H4 (cell line): ENCODE measurements at regions not wholly inside any gene's neighbourhood (a gene's known extent, or its start where the extent isn't known, plus 50 kb on each side); places are given as distances from the start of the nearest gene placed in this dataset.
A peak's percentile ranks its signal among the peaks of the same experiment; 100 is the strongest.
"Not testable (repeated sequence)": the region's sequence is repeated elsewhere in the genome, so short reads cannot be mapped to it uniquely, and the experiment has no call there.

Experiments used
- DNase-seq: peaks from one replicate; pipeline ENCODE4 v3.0.0-alpha.2; 2015; ENCODE audit warnings: low spot score

DNA sequence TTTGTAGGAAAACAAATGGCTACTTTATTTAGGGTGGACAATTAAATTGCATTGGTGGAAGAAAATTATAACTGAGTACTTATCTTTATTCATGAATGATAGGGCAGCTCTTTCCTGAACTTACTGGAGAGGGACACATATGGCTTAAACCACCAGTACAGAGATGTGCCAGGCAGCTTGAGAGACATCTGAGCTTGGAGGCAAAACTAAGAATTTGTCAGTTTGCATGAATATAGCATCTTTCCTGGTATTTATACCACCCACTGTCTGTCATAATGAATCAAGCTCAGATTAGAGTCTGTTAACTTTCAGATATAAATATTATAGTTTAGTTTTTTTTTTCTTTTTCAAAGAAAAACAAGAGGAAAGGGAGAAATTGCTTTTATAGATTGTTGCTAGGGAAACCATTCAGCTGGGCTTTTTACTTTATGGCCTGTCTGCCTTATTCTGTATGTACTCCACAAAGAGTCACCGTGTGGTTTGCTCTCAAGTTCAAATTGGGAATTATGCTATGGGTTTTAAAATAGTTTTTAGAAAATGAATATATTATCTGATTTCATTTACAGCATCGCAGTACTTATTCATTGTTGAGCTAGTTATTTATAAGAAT is 477.0 kb upstream of the CHORDC1 start:
- no peak for DNase-seq

DNA sequence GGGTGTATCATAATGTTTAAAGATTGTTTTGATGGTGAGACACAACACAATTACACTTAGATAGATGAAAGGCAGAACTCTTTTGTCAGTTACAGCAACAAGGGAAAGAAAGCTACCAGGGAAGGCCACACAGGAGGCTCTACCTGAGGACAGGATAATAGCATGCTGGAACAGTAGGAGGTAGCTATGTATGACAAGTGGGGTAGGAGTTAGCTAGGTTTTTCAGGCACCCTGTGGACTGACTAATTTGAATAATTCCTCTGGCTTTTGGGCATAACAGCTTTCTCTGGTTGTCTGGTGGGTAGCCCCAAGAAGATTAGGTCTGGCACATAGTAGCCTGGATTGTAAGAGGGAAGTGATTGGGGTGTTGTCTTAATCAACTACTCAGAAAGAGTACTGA is 475.4 kb upstream of the CHORDC1 start:
- DNase-seq = no peak

DNA sequence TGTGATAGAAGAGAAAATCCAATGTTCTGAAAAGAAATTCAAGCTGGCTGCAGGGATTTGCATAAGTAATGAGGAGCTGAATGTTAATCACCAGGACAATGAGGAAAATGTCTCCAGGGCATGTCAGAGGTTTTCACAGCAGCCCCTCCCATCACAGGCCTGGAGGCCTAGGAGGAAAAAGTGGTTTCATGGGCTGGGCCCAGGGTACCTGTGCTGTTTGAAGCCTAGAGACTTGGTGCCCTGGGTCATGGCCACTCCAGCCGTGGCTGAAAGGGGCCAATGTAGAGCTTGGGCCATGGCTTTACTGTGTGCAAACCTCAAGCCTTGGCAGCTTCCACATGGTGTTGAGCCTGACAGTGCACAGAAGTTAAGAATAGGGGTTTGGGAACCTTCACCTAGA is 452.6 kb upstream of the CHORDC1 start:
- DNase-seq = not testable (repeated sequence)

- no peak for DNase-seq
These were observed 446.2 kb upstream of the CHORDC1 start for GRCh38 chr11:90669094-90669493.

DNA sequence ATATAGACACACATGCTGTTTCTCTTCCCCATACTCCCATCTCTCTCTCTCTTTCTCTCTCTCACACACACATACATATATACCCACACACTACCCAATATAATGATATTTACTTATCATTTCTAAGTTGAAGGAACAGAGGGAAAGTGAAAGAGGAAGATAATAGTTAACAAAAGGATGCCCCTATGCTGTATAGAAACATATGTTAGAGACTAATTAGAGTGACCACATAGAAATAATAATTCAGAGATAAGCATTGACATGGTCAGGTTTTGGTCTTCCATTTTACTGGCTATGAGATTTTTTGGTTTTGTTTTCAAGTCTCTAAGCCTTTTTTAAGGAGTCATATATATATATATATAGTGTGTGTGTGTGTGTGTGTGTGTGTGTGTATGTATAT is 445.7 kb upstream of the CHORDC1 start:
- DNase-seq = no peak

DNA sequence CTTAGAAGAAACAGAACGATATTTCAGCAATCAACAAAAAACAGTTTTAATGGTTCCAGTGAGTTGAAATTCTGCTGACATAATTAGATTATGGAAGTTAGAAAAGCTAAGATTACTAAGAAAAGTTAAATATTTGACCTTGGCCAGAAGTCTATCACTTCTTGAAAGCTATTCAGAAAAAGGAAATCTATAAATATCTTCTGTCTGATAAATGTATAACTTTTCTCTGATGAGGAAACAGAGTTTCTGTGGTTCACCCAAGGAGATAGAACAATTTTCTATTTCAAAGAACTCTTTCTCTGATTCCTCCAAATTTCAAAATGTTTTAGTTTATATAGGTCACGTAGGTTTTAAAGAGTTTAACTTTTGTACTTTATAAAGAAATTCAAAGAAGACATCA is 438.4 kb upstream of the CHORDC1 start:
- no peak for DNase-seq

DNA sequence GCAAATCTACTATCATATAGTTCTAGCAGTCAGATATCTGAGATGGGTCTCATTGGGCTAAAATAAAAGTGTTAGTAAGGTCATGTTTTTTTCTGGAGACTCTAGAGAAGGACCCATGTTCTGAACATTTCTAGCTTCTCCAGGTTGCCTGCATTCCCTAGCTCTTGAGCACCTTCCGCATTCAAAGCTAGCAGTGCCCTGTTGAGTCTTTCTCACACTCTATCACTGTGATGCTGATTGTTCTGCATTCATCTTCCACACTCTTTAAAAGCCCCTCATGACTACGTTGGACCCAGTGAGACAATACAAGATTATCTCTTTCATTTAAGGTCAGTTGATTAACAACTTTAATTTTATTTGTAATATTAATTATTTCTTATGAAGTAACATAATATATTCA is 433.3 kb upstream of the CHORDC1 start:
- no peak for DNase-seq

DNA sequence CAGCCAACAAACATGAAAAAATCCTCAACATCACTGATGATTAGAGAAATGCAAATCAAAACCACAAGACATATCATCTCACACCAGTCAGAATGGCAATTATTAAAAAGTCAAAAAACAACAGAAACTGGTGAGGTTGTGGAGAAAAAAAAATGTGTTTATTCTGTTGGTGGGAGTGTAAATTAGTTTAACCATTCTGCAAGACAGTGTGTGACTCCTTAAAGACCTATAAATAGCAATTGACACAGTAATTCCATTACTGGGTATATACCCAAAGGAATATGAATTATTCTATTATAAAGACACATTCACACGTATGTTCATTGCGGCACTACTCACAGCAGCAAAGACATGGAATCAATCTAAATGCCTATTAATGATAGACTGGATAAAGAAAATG is 427.3 kb upstream of the CHORDC1 start:
- DNase-seq = no peak

DNA sequence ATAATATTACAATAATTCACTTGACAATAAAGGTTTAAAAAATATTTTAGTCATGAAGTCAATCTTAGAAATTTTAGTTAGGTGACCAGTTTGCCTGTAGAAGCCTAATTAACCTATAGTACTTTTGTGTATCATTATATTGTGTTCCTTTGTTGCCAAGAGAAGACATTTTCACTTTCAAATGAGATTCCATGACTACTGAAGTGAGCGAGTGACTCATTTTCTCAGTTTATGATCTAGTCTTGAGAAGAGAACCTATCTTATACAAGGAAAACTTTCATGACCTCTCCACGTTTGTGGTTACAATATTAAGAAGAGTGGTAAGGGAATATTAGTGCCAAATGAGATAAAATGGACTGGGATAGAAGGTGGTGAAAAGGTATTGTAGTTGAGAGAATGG is 423.9 kb upstream of the CHORDC1 start:
- DNase-seq = no peak

GRCh38 chr11:90646266-90646665 is 423.4 kb upstream of the CHORDC1 start:
- DNase-seq = no peak

DNA sequence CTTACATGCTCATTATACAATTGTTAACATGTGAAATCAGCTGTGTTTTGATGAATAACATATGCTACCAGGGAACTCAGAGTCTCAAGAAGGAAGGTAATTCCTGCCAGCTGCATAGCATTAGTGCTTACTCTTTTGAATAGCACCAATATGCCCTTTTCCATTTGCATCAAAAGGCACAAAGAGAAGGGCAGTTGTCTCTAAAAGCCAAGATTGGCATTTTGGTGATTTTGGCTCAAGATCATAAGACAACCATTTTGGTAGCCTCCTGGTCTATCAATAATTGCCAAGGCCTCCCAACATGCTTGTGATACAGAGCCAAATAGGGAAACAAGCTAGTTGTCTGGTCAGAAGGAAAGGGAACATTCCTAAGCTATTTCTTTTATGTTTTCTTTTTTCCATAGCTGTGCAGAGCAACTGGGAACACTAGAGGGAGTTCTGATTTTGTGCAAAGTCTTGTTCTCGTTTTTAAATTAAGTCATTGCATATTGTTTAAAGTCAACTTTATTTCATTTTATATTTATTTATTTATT is 416.7 kb upstream of the CHORDC1 start:
- DNase-seq = no peak

DNA sequence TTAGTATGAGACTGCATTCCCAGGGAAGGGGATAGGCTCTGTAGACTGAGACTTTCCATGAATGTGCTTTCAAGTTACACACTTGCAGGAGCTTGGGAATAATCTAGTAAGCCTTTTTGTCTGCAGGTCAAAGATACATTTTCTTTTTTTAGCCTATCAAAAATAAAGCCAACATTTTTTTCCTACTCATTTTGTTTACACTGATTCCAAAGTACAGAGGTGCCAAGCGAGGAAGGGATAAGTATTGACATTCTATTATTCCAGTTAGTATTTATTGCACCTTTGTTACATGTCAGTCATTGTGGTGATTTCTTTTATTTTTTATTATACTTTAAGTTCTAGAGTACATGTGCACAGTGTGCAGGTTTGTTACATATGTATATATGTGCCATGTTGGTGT is 413.0 kb upstream of the CHORDC1 start:
- no peak for DNase-seq

GRCh38 chr11:90635151-90635550 is 412.3 kb upstream of the CHORDC1 start:
- no peak for DNase-seq

DNA sequence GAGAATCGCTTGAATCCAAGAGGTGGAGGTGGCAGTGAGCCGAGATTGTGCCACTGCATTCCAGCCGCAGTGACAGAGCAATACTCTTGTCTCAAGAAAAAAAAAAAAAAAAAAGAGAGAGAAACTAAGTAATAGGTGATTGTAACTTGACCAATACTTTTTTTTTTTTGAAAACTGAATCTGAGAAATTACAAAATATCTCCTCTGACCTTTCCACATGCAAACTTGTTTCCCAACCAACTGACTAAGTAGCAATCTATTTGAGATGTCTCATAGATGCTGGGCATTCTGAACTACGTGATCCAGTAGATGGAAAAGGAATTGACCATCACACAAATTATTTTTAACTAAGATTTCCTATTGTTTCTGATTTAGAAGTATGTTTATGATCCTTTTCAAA is 407.3 kb upstream of the CHORDC1 start:
- no peak for DNase-seq

DNA sequence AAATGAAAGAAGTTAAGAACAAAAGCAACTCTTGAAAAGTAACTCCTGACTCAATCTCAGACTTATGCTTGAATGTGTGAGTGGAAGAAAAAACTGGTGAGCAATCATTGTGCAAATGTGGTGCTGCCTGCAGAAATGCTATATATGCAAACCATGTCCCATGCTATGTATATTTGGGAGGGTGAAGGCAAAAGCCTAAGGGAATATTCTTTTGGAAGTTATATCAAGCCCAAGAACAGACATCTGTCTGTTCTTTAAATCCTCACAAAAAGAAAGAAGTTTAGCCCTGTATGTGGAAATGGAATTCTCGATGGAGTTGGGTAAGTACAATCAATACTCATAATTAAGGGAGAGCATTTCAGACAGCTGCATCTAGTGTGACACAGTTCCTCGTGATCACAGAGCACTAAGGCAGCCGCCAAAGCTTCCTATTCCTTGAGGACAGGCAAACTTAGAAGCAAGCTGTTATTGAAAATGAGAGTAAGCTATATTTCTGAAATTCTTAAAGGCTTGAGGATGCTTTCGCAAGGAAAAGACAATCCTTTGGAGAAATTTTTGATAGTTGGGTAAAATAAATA is 406.5 kb upstream of the CHORDC1 start:
- no peak for DNase-seq

DNA sequence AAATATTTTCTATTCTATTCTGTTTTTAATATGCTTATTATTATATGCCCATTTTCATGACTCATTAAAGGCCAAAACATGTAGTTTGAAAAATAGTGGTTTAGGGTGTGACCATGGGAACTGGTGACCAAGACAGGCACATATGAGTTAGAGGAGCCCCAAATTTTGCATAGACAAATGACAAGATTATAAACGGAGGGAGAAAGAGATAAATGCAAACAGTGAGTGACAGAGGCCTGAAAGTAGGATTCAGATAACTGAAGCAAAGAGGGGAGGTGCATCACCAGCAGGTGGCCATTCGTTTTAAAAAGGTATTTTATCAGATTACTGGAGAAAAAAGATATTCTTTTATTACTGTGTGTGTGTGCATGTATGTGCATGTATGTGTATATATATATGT is 391.5 kb upstream of the CHORDC1 start:
- no peak for DNase-seq

DNA sequence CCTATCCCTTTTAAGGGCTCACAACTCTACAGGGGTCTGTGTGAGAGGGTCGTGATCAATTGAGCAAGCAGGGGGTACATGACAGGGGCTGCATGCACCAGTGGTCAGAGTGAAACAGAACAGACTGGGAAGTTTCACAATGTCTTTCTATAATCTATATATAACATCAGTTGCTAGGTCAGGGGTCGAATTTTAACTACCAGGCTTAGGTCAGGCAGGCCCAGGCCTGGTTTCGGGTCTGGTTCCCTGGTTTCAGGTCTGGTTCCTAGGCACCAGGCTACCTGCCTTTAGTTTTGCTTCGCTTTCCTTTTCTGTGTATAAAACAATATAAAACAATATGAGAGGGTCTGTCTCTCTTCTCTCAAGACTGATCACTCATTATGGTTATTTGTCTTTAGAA is 390.2 kb upstream of the CHORDC1 start:
- not testable (repeated sequence) for DNase-seq

DNA sequence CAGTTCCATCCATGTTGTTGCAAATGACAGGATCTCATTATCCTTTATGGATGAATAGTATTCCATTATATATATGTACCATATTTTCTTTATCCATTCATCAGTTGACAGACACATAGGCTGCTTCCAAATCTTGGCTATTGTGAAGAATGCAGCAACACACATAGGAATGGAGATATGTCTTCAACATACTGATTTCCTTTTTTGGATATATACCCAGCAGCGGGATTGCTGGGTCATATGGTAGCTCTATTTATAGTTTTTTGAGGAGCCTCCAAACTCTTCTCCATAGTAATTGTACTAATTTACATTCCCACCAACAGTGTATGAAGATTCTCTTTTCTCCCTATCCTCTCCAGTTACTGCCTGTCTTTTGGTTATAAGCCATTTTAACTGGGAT is 383.9 kb upstream of the CHORDC1 start:
- DNase-seq = no peak

DNA sequence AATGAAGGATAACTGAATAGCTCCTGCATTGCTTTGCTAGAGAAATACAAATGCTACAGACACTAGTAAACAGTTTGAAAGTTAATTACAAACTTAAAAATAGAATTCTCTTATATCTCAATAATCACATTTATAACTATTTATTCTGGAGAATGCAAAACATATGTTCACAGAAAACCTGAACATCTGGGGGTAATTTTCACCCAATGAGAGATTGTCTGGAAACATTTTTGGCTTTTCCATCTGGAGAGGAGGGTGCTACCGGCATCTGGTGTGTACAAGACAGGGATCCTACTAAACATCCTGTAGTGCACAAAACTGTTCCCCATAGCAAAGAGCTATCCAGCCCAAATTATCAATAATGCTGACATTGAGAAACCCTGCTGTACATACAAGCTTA is 378.4 kb upstream of the CHORDC1 start:
- no peak for DNase-seq

DNA sequence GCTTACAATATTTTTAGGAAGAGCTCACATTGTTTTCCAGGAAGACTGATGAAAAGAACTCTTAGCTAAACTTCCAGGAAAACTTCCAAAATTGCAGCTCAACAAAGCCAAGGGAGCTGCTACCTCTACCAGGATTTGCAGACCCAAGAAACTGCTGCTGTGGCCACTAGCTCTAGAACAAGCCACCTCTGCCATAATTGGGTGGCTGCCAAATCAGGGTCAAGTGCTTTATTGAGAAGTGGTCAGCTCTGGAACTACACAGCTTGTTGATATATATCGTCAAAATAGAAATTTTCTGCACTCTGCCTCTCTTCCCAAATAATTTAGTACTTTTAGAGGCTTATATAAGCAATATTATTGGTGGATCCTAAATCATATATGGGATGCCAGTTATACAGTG is 371.8 kb upstream of the CHORDC1 start:
- DNase-seq = peak; percentile 9

DNA sequence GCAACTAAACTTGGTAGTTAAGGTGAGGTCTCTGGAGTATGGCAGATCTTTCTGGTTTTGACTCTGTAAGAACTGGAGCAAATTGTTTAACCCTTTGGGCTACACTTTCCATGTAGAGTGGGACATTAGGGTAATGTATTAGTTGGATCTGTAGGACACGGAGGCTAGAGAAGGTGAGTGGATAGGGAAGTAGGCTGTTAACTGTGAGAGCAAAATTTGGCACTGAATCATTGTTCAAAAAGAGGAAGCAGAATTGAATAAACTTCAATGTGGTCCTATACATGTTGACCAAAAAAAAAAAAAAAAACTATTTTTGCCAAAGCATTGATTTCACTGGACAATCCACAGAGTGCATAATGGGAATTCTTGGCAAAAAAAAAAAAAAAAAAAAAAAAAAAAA is 370.2 kb upstream of the CHORDC1 start:
- no peak for DNase-seq

DNA sequence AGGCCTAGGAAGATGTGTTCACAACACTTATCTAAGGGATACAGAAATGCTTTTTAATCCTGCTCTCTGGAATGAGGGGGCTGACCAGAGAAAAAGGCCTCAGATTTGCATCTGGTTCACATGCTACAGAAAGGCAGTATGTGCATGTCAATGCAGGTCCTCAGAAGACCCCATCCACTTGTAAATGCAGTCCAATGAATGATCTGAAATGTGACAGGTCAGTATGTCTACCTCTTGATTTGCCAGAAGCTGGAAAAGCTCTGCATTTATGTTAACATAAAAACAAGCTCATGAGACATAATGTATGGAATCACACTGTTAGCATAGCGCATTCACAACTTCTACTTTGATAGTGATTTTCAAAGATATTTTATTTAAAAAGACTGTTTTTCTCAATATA is 367.4 kb upstream of the CHORDC1 start:
- no peak for DNase-seq

GRCh38 chr11:90589735-90590134 is 366.9 kb upstream of the CHORDC1 start:
- no peak for DNase-seq

- peak; percentile 13 for DNase-seq
These were observed 365.0 kb upstream of the CHORDC1 start for GRCh38 chr11:90587896-90588295.
